Natural killer cell treated with Interleukin-12 subunit alpha and Interleukin-12 subunit beta and Interleukin-15 and Interleukin-18, amount 100 ng/mL, for 72 hours (primary cell): ENCODE measurements at regions not wholly inside any gene's neighbourhood (a gene's known extent, or its start where the extent isn't known, plus 50 kb on each side); places are given as distances from the start of the nearest gene placed in this dataset.

ENCODE experiments used
- ATAC-seq, 2 donors: fragments of 150-1000 bp; cut with Tn5 transposase in 1 of 2; sonication (Bioruptor Pico), chemical (Tn5 transposase) in 1 of 2; 2 replicates each; pipeline ENCODE4 v1.10.0; 2021
- DNase-seq: peaks from one replicate; pipeline ENCODE4 v3.0.0; 2022; ENCODE audit warnings: low spot score
- H3K27ac Mint-ChIP-seq, 2 donors: 1 replicate in 1 of 2; 2 replicates in 1 of 2; pipeline ENCODE4 v1.8.0; 2022; ENCODE audit warnings: mixed read lengths in 2 of 2, mild to moderate bottlenecking in 1 of 2, moderate library complexity in 1 of 2
- H3K27me3 Mint-ChIP-seq, 2 donors: 1 replicate in 1 of 2; 2 replicates in 1 of 2; pipeline ENCODE4 v1.8.0; 2022; ENCODE audit warnings: mixed read lengths in 2 of 2
- H3K36me3 Mint-ChIP-seq: one replicate; pipeline ENCODE4 v1.8.0; 2022; ENCODE audit warnings: mixed read lengths
- H3K4me1 Mint-ChIP-seq, 2 donors: 1 replicate in 1 of 2; 2 replicates in 1 of 2; pipeline ENCODE4 v1.8.0; 2022; ENCODE audit warnings: low read depth in 2 of 2, mixed read lengths in 2 of 2, mild to moderate bottlenecking in 1 of 2
- H3K4me3 Mint-ChIP-seq: one replicate; pipeline ENCODE4 v1.8.0; 2022; ENCODE audit warnings: mixed read lengths
- H3K9me3 Mint-ChIP-seq: 2 replicates; pipeline ENCODE4 v1.8.0; 2022; ENCODE audit warnings: mixed read lengths

GRCh38 chr10:118842843-118843624 lies 88.3 kb upstream of the CACUL1 start:
- Mint-ChIP-seq H3K4me3 (no peak overlapping the region), H3K36me3 (no peaks in the 10 kb centered on the region), H3K4me1 (peaks cover 4 to 8% of the 10 kb centered on the region in 2 donors), H3K9me3 (no peaks in the 10 kb centered on the region), H3K27ac (no peak overlapping the region), H3K27me3 (peaks cover 11 to 18% of the 10 kb centered on the region in 2 donors)
- peak in 1 of 2 donors; percentile 4 for ATAC-seq
- DNase-seq = no peak

- Mint-ChIP-seq H3K9me3 (no peaks in the 10 kb centered on the region), H3K27ac (no peak overlapping the region), H3K36me3 (no peaks in the 10 kb centered on the region), H3K4me3 (no peak overlapping the region), H3K27me3 (peaks cover 11 to 18% of the 10 kb centered on the region in 2 donors), H3K4me1 (peaks cover 4 to 8% of the 10 kb centered on the region in 2 donors)
- peak; percentile 8 to 36 for ATAC-seq
- DNase-seq = no peak
Observed at GRCh38 chr10:118843647-118844265, 89.0 kb upstream of the CACUL1 start.

GRCh38 chr10:118844731-118845521 lies 90.2 kb upstream of the CACUL1 start:
- DNase-seq (no peak), ATAC-seq (no peak)
- no peak overlapping the region for H3K4me3 Mint-ChIP-seq
- H3K27ac Mint-ChIP-seq = no peak overlapping the region
- no peaks in the 10 kb centered on the region for H3K36me3 Mint-ChIP-seq
- H3K9me3 Mint-ChIP-seq = no peaks in the 10 kb centered on the region
- H3K27me3 Mint-ChIP-seq = peaks cover 8 to 18% of the 10 kb centered on the region in 2 donors
- H3K4me1 Mint-ChIP-seq = peaks cover 2 to 4% of the 10 kb centered on the region in 2 donors

GRCh38 chr10:118845776-118846175 lies 91.0 kb upstream of the CACUL1 start:
- no peaks in the 10 kb centered on the region for H3K4me1 Mint-ChIP-seq
- H3K27me3 Mint-ChIP-seq = peaks cover 8 to 18% of the 10 kb centered on the region in 2 donors
- no peaks in the 10 kb centered on the region for H3K9me3 Mint-ChIP-seq
- H3K27ac Mint-ChIP-seq = no peak overlapping the region
- DNase-seq (no peak), ATAC-seq (no peak)
- no peaks in the 10 kb centered on the region for H3K36me3 Mint-ChIP-seq
- no peak overlapping the region for H3K4me3 Mint-ChIP-seq

- H3K27ac Mint-ChIP-seq = no peak overlapping the region
Observed at GRCh38 chr10:118850418-118851061, 95.8 kb upstream of the CACUL1 start.

GRCh38 chr10:118851062-118852035 lies 96.6 kb upstream of the CACUL1 start:
- Mint-ChIP-seq H3K4me3 (no peak overlapping the region), H3K27ac (no peak overlapping the region), H3K36me3 (no peaks in the 10 kb centered on the region), H3K4me1 (no peaks in the 10 kb centered on the region), H3K27me3 (peaks cover 3 to 9% of the 10 kb centered on the region in 2 donors), H3K9me3 (no peaks in the 10 kb centered on the region)
- ATAC-seq (peak; percentile 48 to 56), DNase-seq (no peak)

More at GRCh38 chr10:118850418-118851061, 95.8 kb upstream of the CACUL1 start:
- no peaks in the 10 kb centered on the region for H3K36me3 Mint-ChIP-seq
- peaks cover 8 to 11% of the 10 kb centered on the region in 2 donors for H3K27me3 Mint-ChIP-seq
- H3K4me1 Mint-ChIP-seq = no peaks in the 10 kb centered on the region
- H3K9me3 Mint-ChIP-seq = no peaks in the 10 kb centered on the region
- DNase-seq (no peak), ATAC-seq (no peak)
- no peak overlapping the region for H3K4me3 Mint-ChIP-seq

GRCh38 chr10:118853916-118854315 lies 99.1 kb upstream of the CACUL1 start:
- H3K4me3 Mint-ChIP-seq = no peak overlapping the region

GRCh38 chr10:118856106-118856505 lies 101.3 kb upstream of the CACUL1 start:
- Mint-ChIP-seq H3K27ac (no peak overlapping the region), H3K27me3 (peaks cover 0 to 12% of the 10 kb centered on the region in 2 donors), H3K4me1 (no peaks in the 10 kb centered on the region)

More at GRCh38 chr10:118853916-118854315, 99.1 kb upstream of the CACUL1 start:
- H3K27me3 Mint-ChIP-seq = peaks cover 0 to 8% of the 10 kb centered on the region in 2 donors
- no peak overlapping the region for H3K27ac Mint-ChIP-seq
- no peaks in the 10 kb centered on the region for H3K36me3 Mint-ChIP-seq
- DNase-seq (no peak), ATAC-seq (no peak)
- H3K9me3 Mint-ChIP-seq = no peaks in the 10 kb centered on the region
- no peaks in the 10 kb centered on the region for H3K4me1 Mint-ChIP-seq

GRCh38 chr10:118865998-118866693 lies 111.4 kb upstream of the CACUL1 start:
- H3K27me3 Mint-ChIP-seq = peaks cover 17 to 24% of the 10 kb centered on the region in 2 donors
- H3K9me3 Mint-ChIP-seq = peaks cover 2% of the 10 kb centered on the region
- DNase-seq (no peak), ATAC-seq (no peak)
- H3K4me1 Mint-ChIP-seq = no peaks in the 10 kb centered on the region
- H3K36me3 Mint-ChIP-seq = no peaks in the 10 kb centered on the region
- H3K27ac Mint-ChIP-seq = no peak overlapping the region
- H3K4me3 Mint-ChIP-seq = no peak overlapping the region

More at GRCh38 chr10:118856106-118856505, 101.3 kb upstream of the CACUL1 start:
- no peak for ATAC-seq
- no peak overlapping the region for H3K4me3 Mint-ChIP-seq
- no peaks in the 10 kb centered on the region for H3K36me3 Mint-ChIP-seq
- DNase-seq = no peak
- no peaks in the 10 kb centered on the region for H3K9me3 Mint-ChIP-seq

- Mint-ChIP-seq H3K9me3 (no peaks in the 10 kb centered on the region), H3K27ac (no peak overlapping the region), H3K27me3 (peaks cover 16 to 33% of the 10 kb centered on the region in 2 donors), H3K4me1 (no peaks in the 10 kb centered on the region), H3K4me3 (no peak overlapping the region), H3K36me3 (no peaks in the 10 kb centered on the region)
- no peak for DNase-seq
- no peak for ATAC-seq
Observed at GRCh38 chr10:118867768-118868167, 113.0 kb upstream of the CACUL1 start.

- Mint-ChIP-seq H3K4me3 (no peak overlapping the region), H3K9me3 (no peaks in the 10 kb centered on the region), H3K4me1 (no peaks in the 10 kb centered on the region), H3K27ac (no peak overlapping the region), H3K36me3 (no peaks in the 10 kb centered on the region), H3K27me3 (peaks cover 23 to 41% of the 10 kb centered on the region in 2 donors)
- DNase-seq (no peak), ATAC-seq (peak in 1 of 2 donors; percentile 59)
Observed at GRCh38 chr10:118868589-118868988, 113.8 kb upstream of the CACUL1 start.
